ENCODE measurements at regions not wholly inside any gene's neighbourhood (a gene's known extent, or its start where the extent isn't known, plus 50 kb on each side); places are given as distances from the start of the nearest gene placed in this dataset.

GRCh38 chr4:26077756-26078155 is 163.7 kb downstream of the SMIM20 start (continued):
- TF ChIP-seq CHD1 (IDR thresholded peaks at IDR 0.05; ENCODE audit: low read depth, low read length) (no peak), BCL11A (IDR thresholded peaks at IDR 0.05; ENCODE audit: low read depth in 2 of 2, low read length in 2 of 2) (no peak), ZNF274 (IDR thresholded peaks at IDR 0.05; ENCODE audit: borderline replicate concordance, extremely low read depth, low read length) (no peak), RFX5 (IDR thresholded peaks at IDR 0.05; ENCODE audit: borderline replicate concordance, low read depth, low read length) (no peak), TEAD4 (IDR thresholded peaks at IDR 0.05; ENCODE audit: low read depth, low read length) (no peak), HDAC6 (IDR thresholded peaks at IDR 0.05; ENCODE audit: low read depth, low read length) (no peak), EZH2 (IDR thresholded peaks at IDR 0.05; ENCODE audit: low read depth, low read length, severe bottlenecking) (no peak), EP300 (IDR thresholded peaks at IDR 0.05; ENCODE audit: borderline replicate concordance in 1 of 2, low read depth in 2 of 2, low read length in 2 of 2) (no peak), POLR2AphosphoS5 (IDR thresholded peaks at IDR 0.05; ENCODE audit: low read depth, low read length) (no peak)

Data from H1 (cell line).